22Rv1 (cell line): ENCODE measurements at regions not wholly inside any gene's neighbourhood (a gene's known extent, or its start where the extent isn't known, plus 50 kb on each side); places are given as distances from the start of the nearest gene placed in this dataset.

ENCODE experiments used
- ZFX ChIP-seq: fragments of 450-650 bp; IDR thresholded peaks from 2 replicates; pipeline ENCODE4 v1.6.1; 2017; ENCODE audit warnings: antibody characterized with exemption, borderline replicate concordance
- TF ChIP-seq, protein P1 (sequence below): fragments of 450-650 bp; IDR thresholded peaks from 2 replicates; pipeline ENCODE4 v1.5.1; 2017; ENCODE audit warnings: mild to moderate bottlenecking

DNA sequence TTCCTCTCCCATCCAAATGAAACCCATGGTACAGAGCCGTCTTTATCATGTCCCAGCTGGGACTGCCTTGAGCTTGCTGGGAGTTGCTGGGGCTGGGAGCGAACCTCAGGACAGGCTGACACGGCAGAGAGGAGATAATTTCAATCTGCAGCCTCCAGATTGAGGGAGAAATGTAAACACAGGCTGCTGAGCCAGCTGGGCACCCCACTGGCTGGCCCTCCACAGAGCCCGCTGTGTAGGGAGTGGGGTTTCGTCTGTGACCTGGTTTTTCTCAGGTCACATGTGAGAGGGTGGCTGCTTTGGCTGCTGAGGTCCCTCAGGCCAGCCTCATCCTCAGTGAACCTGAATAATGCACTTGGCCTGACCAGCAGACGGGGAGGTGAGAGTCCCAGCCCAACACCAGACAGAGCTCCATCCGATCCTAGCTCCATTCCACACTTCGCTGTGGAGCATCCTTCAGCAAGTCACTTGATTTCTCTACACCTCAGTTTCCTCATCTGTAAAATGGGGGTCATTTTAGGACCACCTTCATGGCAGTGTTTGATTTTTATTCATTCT, 121.6 kb upstream of the MRPS22 start:
- TF ChIP-seq, protein P1, sequence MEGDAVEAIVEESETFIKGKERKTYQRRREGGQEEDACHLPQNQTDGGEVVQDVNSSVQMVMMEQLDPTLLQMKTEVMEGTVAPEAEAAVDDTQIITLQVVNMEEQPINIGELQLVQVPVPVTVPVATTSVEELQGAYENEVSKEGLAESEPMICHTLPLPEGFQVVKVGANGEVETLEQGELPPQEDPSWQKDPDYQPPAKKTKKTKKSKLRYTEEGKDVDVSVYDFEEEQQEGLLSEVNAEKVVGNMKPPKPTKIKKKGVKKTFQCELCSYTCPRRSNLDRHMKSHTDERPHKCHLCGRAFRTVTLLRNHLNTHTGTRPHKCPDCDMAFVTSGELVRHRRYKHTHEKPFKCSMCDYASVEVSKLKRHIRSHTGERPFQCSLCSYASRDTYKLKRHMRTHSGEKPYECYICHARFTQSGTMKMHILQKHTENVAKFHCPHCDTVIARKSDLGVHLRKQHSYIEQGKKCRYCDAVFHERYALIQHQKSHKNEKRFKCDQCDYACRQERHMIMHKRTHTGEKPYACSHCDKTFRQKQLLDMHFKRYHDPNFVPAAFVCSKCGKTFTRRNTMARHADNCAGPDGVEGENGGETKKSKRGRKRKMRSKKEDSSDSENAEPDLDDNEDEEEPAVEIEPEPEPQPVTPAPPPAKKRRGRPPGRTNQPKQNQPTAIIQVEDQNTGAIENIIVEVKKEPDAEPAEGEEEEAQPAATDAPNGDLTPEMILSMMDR: no peak
- no peak for TF ChIP-seq ZFX
